ENCODE measurements at regions not wholly inside any gene's neighbourhood (a gene's known extent, or its start where the extent isn't known, plus 50 kb on each side); places are given as distances from the start of the nearest gene placed in this dataset.

DNA sequence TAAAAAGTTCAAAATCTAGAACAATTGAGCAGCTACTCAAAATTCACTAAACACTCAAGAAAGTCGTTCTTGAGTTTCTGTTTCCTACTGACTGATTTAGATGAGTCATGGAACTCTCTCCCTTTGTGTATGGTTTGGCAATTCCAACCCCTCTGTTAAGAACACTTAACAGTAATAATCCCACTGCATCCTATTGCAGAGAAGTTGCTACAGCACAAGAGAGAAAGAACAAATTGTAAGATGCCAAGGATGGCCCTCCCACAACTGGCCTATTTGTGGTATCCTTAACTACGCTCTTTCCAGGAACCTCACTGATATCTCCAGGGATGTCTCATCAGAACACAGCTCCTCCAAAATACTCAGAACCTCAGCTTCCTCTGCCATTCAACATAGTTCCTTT lies 701.8 kb upstream of the TENM3 start:
- no peak for DNase-seq (ENCODE audit: low read depth in 2 of 2)

GRCh38 chr4:181548873-181549575 lies 694.2 kb upstream of the TENM3 start:
- no peak for DNase-seq (ENCODE audit: low read depth in 2 of 2)

DNA sequence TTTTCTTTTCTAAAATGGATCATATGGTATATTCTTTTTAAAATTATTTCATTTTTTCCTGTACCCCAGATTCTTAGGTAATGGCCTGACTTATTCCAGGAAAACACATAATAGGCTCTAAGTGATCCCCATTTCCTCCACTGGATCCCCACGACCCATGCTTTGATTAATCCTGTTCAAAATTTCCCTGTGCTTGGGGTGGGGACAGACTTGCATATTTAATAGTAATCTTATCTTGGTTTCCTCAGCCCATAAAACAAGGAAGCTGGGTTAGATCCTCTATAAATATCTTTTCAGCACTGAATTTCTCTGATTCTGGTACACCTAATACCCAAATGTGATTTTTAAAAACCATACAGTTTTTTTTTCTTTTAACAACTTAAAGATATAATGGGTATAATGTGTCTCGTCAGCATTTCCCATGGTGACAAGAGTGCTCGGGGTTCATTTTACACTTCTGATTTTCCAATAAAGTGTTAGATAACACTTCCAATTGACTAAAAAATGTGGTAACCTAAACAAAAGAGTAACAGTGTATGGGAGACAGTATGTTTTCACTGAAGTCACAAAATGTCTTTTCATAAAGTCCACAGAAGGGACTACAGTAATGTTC lies 693.5 kb upstream of the TENM3 start:
- DNase-seq (ENCODE audit: low read depth in 2 of 2): no peak

DNA sequence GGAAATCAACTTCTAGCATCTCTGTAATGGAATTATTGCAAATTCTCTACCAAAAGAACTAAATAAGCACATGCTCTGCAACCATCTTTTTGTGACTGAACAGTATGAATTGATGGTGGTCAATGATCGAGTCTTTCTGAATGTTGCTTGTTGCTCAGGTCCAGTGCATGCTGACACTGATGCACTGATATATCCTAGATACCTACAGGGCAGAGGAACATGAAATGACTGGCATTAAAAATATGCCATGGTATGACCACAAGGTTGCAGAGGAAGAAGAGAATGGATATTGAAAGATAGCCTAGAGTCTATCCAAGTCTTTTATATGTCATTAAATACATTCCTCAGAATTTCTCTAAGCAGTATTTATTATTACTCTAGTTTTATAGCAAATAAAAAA lies 692.8 kb upstream of the TENM3 start:
- DNase-seq (ENCODE audit: low read depth in 2 of 2): no peak

- DNase-seq (ENCODE audit: low read depth in 2 of 2): no peak
These were observed 683.6 kb upstream of the TENM3 start for GRCh38 chr4:181559637-181560036.

DNA sequence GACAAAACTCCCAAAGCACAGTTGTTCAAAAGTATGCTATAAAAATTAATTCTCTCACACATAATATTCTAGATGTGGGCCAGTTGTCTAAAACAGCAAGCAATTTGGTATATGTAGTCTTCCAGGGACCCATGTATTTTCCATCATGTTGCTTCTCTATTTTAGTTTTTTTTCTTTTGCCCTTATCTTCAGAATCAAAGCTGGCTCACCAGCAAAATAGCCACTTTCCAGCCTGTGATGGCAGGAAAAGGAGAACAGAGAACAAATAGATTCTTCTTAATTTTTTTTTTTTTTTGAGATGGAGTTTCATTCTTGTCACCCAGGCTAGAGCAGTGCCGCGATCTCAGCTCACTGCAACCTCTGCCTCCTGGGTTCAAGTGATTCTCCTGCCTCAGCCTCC lies 680.8 kb upstream of the TENM3 start:
- DNase-seq (ENCODE audit: low read depth in 2 of 2): no peak

DNA sequence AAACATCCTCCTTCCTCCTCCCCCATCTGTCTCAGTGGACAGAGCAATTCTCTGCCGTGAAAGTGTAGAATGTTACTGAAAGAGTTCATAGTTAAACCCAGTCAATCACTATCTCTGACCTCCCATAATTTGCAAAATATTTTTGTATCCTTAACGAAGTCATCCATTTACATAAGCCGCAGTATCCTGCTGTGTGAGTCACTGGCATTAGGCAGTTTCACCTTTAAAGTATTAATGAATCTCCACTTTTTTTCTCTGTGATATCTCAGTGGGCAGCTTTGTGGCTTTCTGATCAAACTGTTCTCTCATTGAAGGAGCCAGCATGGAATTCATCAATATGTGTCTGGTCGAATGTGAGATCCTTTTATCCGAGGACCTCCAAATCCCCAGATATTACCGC lies 678.6 kb upstream of the TENM3 start:
- DNase-seq (ENCODE audit: low read depth in 2 of 2): no peak

DNA sequence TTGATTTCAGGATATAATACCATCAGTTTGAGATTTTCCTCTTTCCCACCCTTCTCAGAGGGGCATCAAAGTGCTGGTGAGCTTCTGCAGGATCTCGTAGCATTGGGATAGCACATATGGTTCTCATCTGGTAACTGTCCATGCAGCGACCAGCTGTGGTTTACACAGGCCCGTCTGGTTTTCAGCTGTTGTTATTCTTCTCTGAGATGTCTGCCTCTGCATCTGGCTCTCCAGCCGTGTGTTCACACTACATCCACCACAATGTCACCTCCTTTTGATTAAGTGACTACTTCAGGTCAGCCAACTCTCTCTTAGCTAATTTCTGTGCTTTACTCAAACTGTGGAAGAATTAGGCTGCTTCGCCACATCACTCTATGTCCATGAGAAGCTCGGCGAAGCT lies 676.7 kb upstream of the TENM3 start:
- no peak for DNase-seq (ENCODE audit: low read depth in 2 of 2)

- no peak for DNase-seq (ENCODE audit: low read depth in 2 of 2)
These were observed 673.6 kb upstream of the TENM3 start for GRCh38 chr4:181569553-181569952.

- DNase-seq (ENCODE audit: low read depth in 2 of 2): no peak
These were observed 664.3 kb upstream of the TENM3 start for GRCh38 chr4:181578911-181579310.

GRCh38 chr4:181579486-181579885 lies 663.7 kb upstream of the TENM3 start:
- DNase-seq (ENCODE audit: low read depth in 2 of 2): no peak

DNA sequence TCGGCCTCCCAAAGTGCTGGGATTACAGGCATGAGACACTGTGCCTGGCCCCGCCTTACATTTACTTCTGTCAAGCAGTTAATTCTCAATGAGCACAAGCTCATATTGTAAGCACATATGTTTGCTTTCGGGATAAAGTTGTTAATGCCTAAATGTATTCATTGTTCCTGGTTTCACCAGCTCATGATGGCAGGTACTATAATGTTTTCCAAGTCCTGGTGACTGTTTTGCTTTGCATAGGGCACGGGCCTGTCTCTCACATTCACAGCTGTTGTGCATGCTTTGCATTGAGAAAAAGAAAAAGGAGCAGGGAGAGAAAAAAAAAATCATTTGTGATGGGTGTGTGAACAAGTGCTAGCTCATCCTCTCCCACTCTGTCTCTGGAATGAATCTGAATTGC lies 661.2 kb upstream of the TENM3 start:
- no peak for DNase-seq (ENCODE audit: low read depth in 2 of 2)

GRCh38 chr4:181582595-181582994 lies 660.6 kb upstream of the TENM3 start:
- DNase-seq (ENCODE audit: low read depth in 2 of 2): no peak

- no peak for DNase-seq (ENCODE audit: low read depth in 2 of 2)
These were observed 654.4 kb upstream of the TENM3 start for GRCh38 chr4:181588733-181589302.

DNA sequence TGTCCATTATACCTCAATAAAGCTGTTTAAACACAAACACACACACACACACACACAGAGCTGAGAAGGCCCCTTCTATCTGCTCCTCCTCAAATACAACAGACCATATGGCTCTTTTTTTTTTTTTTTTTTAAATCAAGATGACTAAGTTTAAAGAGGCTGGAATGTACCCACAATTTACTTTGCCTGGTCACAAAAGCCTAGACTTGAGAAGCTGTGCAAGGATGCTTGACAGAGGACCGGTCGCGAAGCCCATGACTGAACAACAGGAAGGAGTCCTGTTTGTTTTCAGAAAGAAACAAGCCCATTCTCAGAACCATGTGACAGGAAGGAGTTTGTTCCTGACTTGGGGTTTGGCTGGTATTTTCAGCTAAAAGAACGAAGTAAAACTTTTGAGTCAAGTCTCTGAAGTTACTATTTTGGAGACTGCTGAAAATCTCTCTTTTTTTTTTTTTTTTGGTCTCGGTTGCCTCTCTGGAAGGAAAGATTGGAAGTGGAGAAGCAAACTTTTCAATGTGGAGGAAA lies 650.9 kb upstream of the TENM3 start:
- DNase-seq (ENCODE audit: low read depth in 2 of 2): no peak

DNA sequence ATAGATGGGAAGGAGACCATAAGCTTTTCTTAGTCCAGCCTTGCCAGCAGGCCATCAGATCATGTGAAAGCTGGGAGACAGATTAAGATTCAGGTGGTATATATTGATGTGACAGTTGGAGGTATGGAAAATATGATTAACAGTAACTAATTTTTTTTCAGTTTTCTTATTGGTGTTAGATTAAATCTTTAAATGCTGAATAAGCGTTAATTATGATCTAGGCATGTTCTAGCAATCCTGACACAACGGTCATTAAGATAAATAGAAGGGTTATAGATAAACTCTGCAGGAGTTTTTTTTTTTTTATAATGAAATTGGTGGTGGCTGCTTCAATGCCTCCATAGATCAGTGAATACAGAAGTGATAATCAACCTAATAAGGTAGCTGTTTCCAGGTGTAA lies 649.5 kb upstream of the TENM3 start:
- no peak for DNase-seq (ENCODE audit: low read depth in 2 of 2)

DNA sequence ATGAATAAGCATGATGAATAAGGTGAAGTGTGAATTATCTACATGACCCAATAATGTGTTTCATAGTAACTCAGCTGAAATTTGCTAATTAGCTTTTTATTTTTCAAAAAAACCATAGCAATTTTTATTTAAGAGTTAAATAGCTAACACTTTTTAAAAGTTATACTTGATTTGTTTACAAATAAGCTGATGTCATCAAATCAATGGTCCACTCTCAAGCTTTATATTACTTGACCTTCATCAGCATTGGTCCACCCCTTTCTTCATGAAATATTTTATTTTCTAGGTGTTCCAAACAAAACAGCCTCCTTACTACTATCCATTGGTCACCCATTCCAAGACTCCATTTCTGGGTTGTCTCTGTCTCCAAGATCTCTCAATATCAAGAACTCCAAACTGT lies 649.0 kb upstream of the TENM3 start:
- no peak for DNase-seq (ENCODE audit: low read depth in 2 of 2)

DNA sequence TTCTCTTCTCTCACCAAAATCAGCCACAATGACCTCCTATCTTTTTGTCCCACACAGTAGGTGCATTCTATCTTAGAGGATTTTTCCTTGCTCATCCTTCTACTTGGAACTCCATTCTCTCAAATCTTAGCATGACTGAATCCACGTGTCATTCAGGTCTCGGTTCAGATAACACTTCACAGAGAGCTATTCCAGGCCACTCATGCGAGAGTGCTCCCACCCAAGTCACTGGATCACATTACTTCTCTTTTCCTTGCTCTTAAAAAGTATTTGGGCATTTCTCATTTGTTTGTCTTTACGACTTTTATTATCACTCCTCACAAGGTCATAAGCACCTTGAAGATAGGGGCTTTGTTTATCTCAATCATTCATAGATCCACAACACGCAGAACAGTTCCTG lies 647.5 kb upstream of the TENM3 start:
- DNase-seq (ENCODE audit: low read depth in 2 of 2): no peak

GRCh38 chr4:181597766-181598165 lies 645.4 kb upstream of the TENM3 start:
- no peak for DNase-seq (ENCODE audit: low read depth in 2 of 2)

DNA sequence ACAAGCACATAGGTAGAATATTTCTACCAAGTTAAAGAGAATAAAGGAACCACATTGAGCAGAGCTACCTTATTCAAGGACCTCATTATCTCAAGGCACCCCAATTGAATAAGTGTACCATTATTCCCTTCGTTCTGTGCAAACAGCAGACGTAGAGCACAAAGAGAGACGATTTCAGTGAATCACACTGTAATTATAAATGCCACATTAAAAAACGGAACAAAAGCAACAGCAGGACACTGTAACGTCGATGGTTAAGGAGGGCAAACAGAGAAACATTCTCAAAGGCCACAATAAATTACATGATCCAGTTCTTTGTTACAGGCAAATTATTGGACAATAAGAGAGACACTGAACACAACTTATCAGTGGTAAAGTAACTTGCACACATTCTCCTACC lies 644.1 kb upstream of the TENM3 start:
- DNase-seq (ENCODE audit: low read depth in 2 of 2): no peak

- no peak for DNase-seq (ENCODE audit: low read depth in 2 of 2)
These were observed 642.1 kb upstream of the TENM3 start for GRCh38 chr4:181601103-181601502.

DNA sequence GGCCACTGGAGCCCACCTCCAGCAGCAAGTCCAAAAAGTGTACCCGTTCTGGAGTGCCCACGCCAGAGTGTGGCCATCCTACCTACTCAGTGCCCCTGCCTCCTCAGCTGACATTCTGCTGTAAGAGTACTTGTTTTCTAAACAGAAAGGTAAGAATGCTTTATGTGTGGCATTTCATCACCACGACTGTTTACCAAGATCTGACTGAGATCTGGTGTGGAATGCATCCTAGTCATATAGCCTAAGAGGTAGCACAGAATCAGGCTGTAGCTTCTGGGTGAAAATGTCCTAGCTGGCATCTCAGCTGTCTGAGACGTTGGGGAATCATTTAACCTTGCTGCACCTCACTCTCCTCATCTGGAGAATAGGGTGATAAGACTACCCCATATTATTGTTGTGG lies 638.7 kb upstream of the TENM3 start:
- no peak for DNase-seq (ENCODE audit: low read depth in 2 of 2)

DNA sequence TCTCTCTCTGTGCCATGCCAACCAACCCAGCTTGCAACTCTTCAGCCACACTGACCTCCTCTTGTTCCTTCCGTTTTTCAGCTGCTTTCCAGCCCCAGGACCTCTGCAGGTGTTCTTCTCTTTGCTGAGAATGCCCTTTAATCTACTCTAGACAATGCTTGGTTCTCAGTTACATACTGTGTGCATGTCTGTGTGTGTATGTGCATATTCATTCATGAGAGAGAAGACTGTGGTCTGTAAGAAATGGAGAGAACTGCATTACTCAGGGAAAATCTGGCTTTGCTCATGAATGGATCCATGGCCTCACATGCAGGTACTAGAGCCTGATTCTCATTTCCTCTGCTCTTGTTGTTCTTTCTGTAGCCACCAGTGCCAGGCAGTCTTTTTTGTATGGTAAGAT lies 636.9 kb upstream of the TENM3 start:
- DNase-seq (ENCODE audit: low read depth in 2 of 2): no peak
